ENCODE measurements at regions not wholly inside any gene's neighbourhood (a gene's known extent, or its start where the extent isn't known, plus 50 kb on each side); places are given as distances from the start of the nearest gene placed in this dataset.

DNA sequence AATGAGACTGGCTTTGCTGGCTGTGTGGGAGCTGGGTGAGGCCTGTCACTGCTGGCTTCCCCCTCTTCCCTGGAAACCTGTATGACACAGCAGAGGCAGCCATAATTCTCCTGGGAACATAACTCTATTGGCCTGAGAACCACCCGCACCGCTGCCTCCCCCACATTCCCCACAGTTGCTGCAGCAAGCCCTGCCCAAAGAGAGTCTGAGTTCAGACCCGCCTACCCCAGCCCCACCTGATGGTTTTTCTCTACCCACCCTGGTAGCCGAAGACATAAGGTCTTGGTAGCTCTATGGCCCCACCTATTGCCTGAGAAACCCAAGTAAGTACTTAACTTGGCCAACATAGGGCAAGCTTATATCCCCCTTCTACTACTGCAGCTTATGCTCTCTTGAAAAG, 174.8 kb downstream of the C11orf91 start:
- Histone ChIP-seq H3K9me3 (ENCODE audit: low read depth, low read length) (no peaks in the 10 kb centered on the region), H3K9ac (ENCODE audit: insufficient read length) (no peak overlapping the region), H3K27ac (no peak overlapping the region), H3K36me3 (ENCODE audit: insufficient read depth, low read length) (no peaks in the 10 kb centered on the region), H3K4me3 (no peak overlapping the region)
- no peak for DNase-seq (ENCODE audit: low read depth, low spot score)
- no peak for TF ChIP-seq POLR2AphosphoS5 (IDR thresholded peaks at IDR 0.05; ENCODE audit: borderline replicate concordance, low read depth, low read length)

DNA sequence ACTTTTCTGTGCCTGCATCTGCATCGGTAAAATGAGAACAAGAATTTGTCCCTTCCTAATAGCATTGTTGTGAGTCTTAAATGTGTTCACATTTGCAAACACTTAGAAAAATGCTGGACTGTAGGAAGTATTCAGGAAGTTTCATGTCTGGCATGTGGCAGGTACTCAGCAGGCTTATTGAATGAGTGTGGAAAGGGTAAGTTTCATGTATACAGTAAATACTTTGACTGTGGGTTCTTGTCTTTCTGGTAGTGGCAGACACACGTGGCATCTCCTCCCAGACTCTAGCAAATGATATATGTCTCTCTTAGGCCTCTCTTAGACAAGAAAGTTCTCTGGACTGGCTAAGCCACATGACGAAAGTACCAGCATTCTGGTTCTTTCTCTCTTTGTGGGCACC, 179.2 kb downstream of the C11orf91 start:
- Histone ChIP-seq H3K9ac (ENCODE audit: insufficient read length) (no peak overlapping the region), H3K27ac (no peak overlapping the region), H3K36me3 (ENCODE audit: insufficient read depth, low read length) (no peaks in the 10 kb centered on the region), H3K9me3 (ENCODE audit: low read depth, low read length) (no peaks in the 10 kb centered on the region), H3K4me3 (no peak overlapping the region)
- no peak for TF ChIP-seq FOXP2 (optimal IDR thresholded peaks at IDR 0.05; ENCODE audit: control extremely low read depth, extremely low read length, insufficient read depth)
- no peak for TF ChIP-seq EZH2 (IDR thresholded peaks at IDR 0.05)
- no peak for TF ChIP-seq POLR2AphosphoS5 (IDR thresholded peaks at IDR 0.05; ENCODE audit: borderline replicate concordance, low read depth, low read length)
- DNase-seq (ENCODE audit: low read depth, low spot score), result no peak

DNA sequence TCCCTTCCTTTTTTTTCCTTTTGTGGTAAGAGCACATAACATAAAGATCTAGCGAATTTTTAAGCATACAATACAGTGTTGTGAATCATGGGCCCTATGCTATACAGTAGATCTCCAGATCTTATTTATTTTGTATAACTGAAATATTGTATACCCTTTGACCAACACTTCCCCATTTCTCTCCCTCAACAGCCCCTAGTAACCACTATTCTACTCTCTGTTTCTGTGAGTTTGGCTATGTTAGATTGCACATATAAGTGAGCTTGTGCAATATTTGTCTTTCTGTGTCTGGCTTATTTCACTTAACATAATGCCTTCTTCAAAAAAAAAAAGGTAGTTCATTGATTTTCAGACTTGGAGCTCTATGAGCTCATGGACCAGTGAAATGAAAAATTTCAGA, 180.5 kb downstream of the C11orf91 start:
- no peak overlapping the region for H3K27ac ChIP-seq
- H3K9ac ChIP-seq (ENCODE audit: insufficient read length), result no peak overlapping the region
- no peak for TF ChIP-seq FOXP2 (optimal IDR thresholded peaks at IDR 0.05; ENCODE audit: control extremely low read depth, extremely low read length, insufficient read depth)
- no peak for TF ChIP-seq POLR2AphosphoS5 (IDR thresholded peaks at IDR 0.05; ENCODE audit: borderline replicate concordance, low read depth, low read length)
- TF ChIP-seq EZH2 (IDR thresholded peaks at IDR 0.05), result no peak
- H3K9me3 ChIP-seq (ENCODE audit: low read depth, low read length), result no peaks in the 10 kb centered on the region
- H3K36me3 ChIP-seq (ENCODE audit: insufficient read depth, low read length), result no peaks in the 10 kb centered on the region
- DNase-seq (ENCODE audit: low read depth, low spot score), result no peak
- H3K4me3 ChIP-seq, result no peak overlapping the region

DNA sequence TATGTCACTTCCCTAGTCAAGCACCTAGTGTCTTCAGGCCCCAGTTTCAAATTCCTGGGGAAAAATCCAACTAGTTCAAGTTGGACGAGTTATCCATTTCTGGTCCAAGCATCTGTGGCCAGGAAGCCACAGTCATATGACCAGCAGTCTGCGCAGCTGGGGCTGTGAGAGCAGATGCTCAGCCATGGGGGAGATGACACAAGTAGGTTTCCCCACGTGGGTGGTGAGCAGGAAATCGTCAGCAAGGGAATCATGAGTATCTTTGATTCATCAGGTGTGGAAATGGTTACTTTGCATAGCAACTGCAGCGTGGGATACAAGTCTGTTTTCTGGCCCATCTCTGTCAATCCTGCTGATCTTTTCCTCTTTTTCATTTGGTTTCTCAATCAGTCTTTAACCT, 185.3 kb downstream of the C11orf91 start:
- Histone ChIP-seq H3K36me3 (ENCODE audit: insufficient read depth, low read length) (no peaks in the 10 kb centered on the region), H3K27ac (no peak overlapping the region), H3K9ac (ENCODE audit: insufficient read length) (no peak overlapping the region), H3K4me3 (no peak overlapping the region), H3K9me3 (ENCODE audit: low read depth, low read length) (no peaks in the 10 kb centered on the region)
- no peak for DNase-seq (ENCODE audit: low read depth, low spot score)
- TF ChIP-seq EZH2 (IDR thresholded peaks at IDR 0.05) (no peak), POLR2AphosphoS5 (IDR thresholded peaks at IDR 0.05; ENCODE audit: borderline replicate concordance, low read depth, low read length) (no peak), FOXP2 (optimal IDR thresholded peaks at IDR 0.05; ENCODE audit: control extremely low read depth, extremely low read length, insufficient read depth) (no peak)

DNA sequence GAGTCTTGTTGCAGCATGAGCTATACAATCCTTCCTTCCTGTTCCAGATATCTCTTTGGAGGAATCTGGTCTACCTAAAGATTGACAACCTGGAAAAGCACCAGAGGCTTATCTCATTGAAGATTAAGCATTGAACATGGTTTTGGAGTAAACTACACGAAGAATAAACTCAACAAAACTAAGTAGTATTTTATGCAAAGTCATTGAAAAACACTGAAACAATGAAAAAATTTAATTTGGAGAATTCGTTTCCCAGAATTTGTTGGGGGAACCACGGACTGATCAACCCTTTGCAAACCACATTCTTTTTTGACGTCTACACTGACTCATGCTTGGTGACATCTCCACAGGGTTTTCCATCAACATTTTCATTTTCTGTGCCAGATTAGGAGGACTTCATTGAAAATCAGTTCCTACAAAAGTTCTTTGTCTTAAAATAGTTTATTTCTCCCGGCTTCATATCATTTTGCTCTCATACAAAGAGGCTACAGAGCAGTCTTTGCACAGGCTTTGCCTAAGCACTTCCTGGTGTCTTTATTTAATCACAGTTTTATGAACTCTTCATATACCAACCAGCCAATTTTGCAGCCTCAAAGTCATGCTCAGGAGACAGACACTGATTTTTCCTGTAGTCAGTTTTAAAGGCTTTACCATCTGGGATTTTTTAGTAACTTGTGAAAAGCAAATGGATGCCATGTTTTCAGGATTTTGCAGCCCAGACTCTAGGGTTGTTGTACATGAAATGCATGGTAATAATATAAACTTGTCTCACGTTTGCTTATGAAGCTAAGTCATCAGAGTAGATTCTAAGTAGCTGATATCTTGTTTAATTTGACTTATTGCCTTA, 186.3 kb downstream of the C11orf91 start:
- Histone ChIP-seq H3K4me3 (no peak overlapping the region), H3K36me3 (ENCODE audit: insufficient read depth, low read length) (no peaks in the 10 kb centered on the region), H3K27ac (no peak overlapping the region), H3K9me3 (ENCODE audit: low read depth, low read length) (no peaks in the 10 kb centered on the region), H3K9ac (ENCODE audit: insufficient read length) (no peak overlapping the region)
- no peak for DNase-seq (ENCODE audit: low read depth, low spot score)
- TF ChIP-seq POLR2AphosphoS5 (IDR thresholded peaks at IDR 0.05; ENCODE audit: borderline replicate concordance, low read depth, low read length), result no peak
- no peak for TF ChIP-seq EZH2 (IDR thresholded peaks at IDR 0.05)
- TF ChIP-seq FOXP2 (optimal IDR thresholded peaks at IDR 0.05; ENCODE audit: control extremely low read depth, extremely low read length, insufficient read depth), result no peak

DNA sequence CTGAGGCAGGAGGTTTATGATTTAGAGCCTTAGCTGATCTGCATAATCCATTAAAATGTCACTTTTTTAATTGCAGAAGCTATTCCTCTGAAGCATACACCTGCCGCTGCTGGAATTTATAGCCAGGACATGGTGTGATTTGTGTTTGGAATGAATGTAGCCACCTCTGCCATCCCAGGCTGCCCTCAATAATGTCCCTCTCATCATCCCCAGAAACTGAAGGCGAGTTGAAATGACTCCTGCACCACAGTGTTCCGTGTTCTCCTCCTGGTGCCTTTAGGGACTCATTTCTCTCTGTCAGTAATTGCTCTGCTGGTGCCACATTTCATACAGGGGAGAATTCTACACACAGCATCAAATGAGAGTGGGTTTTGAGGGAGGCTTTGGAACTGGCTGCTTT, 191.0 kb downstream of the C11orf91 start:
- H3K36me3 ChIP-seq (ENCODE audit: insufficient read depth, low read length), result no peaks in the 10 kb centered on the region
- TF ChIP-seq EZH2 (IDR thresholded peaks at IDR 0.05), result no peak
- no peak for TF ChIP-seq POLR2AphosphoS5 (IDR thresholded peaks at IDR 0.05; ENCODE audit: borderline replicate concordance, low read depth, low read length)
- TF ChIP-seq FOXP2 (optimal IDR thresholded peaks at IDR 0.05; ENCODE audit: control extremely low read depth, extremely low read length, insufficient read depth), result no peak
- no peaks in the 10 kb centered on the region for H3K9me3 ChIP-seq (ENCODE audit: low read depth, low read length)
- DNase-seq (ENCODE audit: low read depth, low spot score), result no peak
- no peak overlapping the region for H3K27ac ChIP-seq
- H3K9ac ChIP-seq (ENCODE audit: insufficient read length), result no peak overlapping the region
- no peak overlapping the region for H3K4me3 ChIP-seq

DNA sequence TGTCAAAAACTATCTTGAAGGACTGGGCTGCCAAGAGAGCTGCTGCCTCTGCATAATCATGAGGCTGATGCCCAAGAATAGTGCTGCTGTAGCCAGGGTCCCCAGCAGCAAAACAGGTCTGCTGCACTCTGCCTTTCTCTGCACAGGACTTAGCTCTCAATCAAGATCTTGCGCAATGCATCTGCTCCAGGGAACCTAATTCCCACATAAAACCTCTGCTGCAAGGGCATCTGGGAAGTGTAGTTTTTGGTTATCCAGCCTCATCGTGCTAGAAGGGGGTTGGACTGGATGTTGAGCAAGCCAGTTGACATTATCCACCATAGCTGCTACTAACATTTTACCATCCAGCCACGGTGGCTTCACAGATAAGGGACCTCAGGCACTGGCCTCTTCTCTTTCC, 192.7 kb downstream of the C11orf91 start:
- no peak overlapping the region for H3K4me3 ChIP-seq
- H3K9ac ChIP-seq (ENCODE audit: insufficient read length), result no peak overlapping the region
- no peak overlapping the region for H3K27ac ChIP-seq
- H3K9me3 ChIP-seq (ENCODE audit: low read depth, low read length), result no peaks in the 10 kb centered on the region
- DNase-seq (ENCODE audit: low read depth, low spot score), result peak; percentile 3
- H3K36me3 ChIP-seq (ENCODE audit: insufficient read depth, low read length), result no peaks in the 10 kb centered on the region
- TF ChIP-seq POLR2AphosphoS5 (IDR thresholded peaks at IDR 0.05; ENCODE audit: borderline replicate concordance, low read depth, low read length) (no peak), FOXP2 (optimal IDR thresholded peaks at IDR 0.05; ENCODE audit: control extremely low read depth, extremely low read length, insufficient read depth) (no peak), EZH2 (IDR thresholded peaks at IDR 0.05) (no peak)

DNA sequence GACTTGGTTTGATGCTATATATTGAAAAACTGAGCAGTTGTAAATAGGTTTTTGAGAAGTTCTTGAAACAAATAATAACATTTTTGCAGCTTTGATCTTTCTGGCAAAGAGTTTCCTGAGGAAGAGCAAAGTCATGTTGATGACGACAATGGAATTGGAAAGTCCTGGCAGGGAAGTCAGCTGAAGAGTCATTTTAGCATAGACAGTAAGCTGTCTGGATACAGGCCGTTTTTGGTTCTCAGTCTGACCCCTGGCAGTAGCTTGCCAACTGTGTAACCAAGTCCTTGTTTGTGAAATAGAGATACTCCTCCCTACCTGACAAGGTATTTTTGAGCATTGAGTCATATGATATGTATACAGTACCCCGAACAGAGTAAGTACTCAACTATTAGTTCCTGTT, 193.3 kb downstream of the C11orf91 start:
- H3K36me3 ChIP-seq (ENCODE audit: insufficient read depth, low read length), result no peaks in the 10 kb centered on the region
- H3K9ac ChIP-seq (ENCODE audit: insufficient read length), result no peak overlapping the region
- H3K4me3 ChIP-seq, result no peak overlapping the region
- H3K9me3 ChIP-seq (ENCODE audit: low read depth, low read length), result no peaks in the 10 kb centered on the region
- TF ChIP-seq FOXP2 (optimal IDR thresholded peaks at IDR 0.05; ENCODE audit: control extremely low read depth, extremely low read length, insufficient read depth) (no peak), EZH2 (IDR thresholded peaks at IDR 0.05) (no peak), POLR2AphosphoS5 (IDR thresholded peaks at IDR 0.05; ENCODE audit: borderline replicate concordance, low read depth, low read length) (no peak)
- DNase-seq (ENCODE audit: low read depth, low spot score), result no peak
- no peak overlapping the region for H3K27ac ChIP-seq

DNA sequence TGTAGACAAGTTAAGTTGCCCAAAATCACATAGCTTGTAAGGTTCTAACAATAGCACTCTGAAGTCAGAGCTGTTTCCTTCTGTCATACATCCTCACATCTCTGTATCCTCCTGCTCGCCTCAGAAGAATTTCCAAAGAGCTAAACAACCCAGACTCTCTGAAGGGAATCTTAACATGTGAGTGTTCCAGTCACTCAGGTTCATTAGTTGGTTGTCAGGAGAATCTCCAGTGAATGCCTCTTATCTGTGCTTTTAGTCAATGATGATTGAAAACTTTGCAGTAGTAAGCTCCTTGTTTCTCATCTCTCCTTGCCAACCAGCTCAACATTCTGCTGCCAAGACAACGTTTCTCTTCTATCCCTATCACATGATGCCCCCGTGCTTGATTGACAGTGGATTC, 195.5 kb downstream of the C11orf91 start:
- Histone ChIP-seq H3K27ac (no peak overlapping the region), H3K4me3 (no peak overlapping the region), H3K9ac (ENCODE audit: insufficient read length) (no peak overlapping the region), H3K36me3 (ENCODE audit: insufficient read depth, low read length) (no peaks in the 10 kb centered on the region), H3K9me3 (ENCODE audit: low read depth, low read length) (no peaks in the 10 kb centered on the region)
- TF ChIP-seq FOXP2 (optimal IDR thresholded peaks at IDR 0.05; ENCODE audit: control extremely low read depth, extremely low read length, insufficient read depth) (no peak), EZH2 (IDR thresholded peaks at IDR 0.05) (no peak), POLR2AphosphoS5 (IDR thresholded peaks at IDR 0.05; ENCODE audit: borderline replicate concordance, low read depth, low read length) (no peak)
- DNase-seq (ENCODE audit: low read depth, low spot score), result no peak
